BE2C (cell line): ENCODE measurements at regions not wholly inside any gene's neighbourhood (a gene's known extent, or its start where the extent isn't known, plus 50 kb on each side); places are given as distances from the start of the nearest gene placed in this dataset.

ENCODE experiments used
- DNase-seq: peaks from one replicate; pipeline ENCODE4 v3.0.0-alpha.2; 2020
- H3K27me3 ChIP-seq: fragments of 250-450 bp; sonication (Bioruptor Pico); 2 replicates; pipeline ENCODE4 v1.5.1; 2020; ENCODE audit warnings: mild to moderate bottlenecking
- H3K36me3 ChIP-seq: fragments of 250-450 bp; sonication (Bioruptor Pico); 2 replicates; pipeline ENCODE4 v1.5.1; 2020; ENCODE audit warnings: mild to moderate bottlenecking
- H3K4me1 ChIP-seq: fragments of 250-450 bp; sonication (Bioruptor Pico); 2 replicates; pipeline ENCODE4 v1.5.1; 2020
- H3K4me3 ChIP-seq: 2 replicates; pipeline ENCODE4 v1.5.1; 2011; ENCODE audit warnings: low read depth, low read length
- H3K9me3 ChIP-seq: fragments of 250-450 bp; sonication (Bioruptor Pico); 2 replicates; pipeline ENCODE4 v1.5.1; 2020
- TF ChIP-seq, protein P1 (sequence below): IDR thresholded peaks from 2 replicates; pipeline ENCODE4 v1.5.1; 2012; ENCODE audit warnings: mild to moderate bottlenecking, low read depth, low read length

DNA sequence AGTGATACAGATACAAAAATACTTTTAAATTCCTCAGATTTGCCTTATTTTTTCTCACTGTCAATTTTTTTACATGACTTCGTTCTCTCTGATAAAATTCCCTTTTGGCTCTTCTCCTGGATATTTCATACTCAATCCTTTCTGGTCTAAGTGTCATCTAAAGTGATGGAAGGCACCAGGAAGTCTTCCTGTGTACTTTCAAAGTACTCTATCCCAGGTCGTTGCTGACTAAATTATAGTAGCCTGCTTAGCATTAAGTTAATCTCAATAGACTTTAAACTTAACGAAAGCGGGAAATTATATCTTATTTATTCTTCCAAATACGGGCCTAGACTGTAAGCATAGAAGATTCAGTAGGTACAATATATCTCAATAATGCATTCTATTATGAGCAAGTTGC lies 67.8 kb downstream of the CASP12 start:
- H3K4me3 ChIP-seq = no peak overlapping the region
- no peaks in the 10 kb centered on the region for H3K9me3 ChIP-seq
- TF ChIP-seq, protein P1, sequence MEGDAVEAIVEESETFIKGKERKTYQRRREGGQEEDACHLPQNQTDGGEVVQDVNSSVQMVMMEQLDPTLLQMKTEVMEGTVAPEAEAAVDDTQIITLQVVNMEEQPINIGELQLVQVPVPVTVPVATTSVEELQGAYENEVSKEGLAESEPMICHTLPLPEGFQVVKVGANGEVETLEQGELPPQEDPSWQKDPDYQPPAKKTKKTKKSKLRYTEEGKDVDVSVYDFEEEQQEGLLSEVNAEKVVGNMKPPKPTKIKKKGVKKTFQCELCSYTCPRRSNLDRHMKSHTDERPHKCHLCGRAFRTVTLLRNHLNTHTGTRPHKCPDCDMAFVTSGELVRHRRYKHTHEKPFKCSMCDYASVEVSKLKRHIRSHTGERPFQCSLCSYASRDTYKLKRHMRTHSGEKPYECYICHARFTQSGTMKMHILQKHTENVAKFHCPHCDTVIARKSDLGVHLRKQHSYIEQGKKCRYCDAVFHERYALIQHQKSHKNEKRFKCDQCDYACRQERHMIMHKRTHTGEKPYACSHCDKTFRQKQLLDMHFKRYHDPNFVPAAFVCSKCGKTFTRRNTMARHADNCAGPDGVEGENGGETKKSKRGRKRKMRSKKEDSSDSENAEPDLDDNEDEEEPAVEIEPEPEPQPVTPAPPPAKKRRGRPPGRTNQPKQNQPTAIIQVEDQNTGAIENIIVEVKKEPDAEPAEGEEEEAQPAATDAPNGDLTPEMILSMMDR = no peak
- H3K27me3 ChIP-seq = no peaks in the 10 kb centered on the region
- DNase-seq = no peak
- H3K4me1 ChIP-seq = no peaks in the 10 kb centered on the region
- H3K36me3 ChIP-seq = no peaks in the 10 kb centered on the region

DNA sequence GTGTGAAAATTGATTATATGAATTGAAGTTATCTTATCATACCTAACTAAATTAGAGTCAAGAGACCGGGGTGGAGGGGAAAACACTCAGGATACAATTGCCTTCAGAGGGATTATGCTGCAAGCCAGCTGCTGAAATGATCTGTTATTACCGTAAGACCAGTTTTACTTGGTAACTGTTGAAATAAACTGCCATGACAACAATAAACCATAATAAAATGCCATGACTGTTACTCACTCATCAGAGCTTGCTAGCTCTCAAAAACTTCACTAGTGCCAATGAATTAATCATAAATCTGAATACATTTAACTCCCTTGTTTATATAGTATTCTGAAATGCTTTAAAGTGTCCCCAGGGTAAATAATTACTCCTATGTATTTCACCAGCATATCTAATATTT lies 68.2 kb downstream of the CASP12 start:
- no peaks in the 10 kb centered on the region for H3K4me1 ChIP-seq
- no peaks in the 10 kb centered on the region for H3K36me3 ChIP-seq
- TF ChIP-seq, protein P1 = no peak
- no peak for DNase-seq
- no peaks in the 10 kb centered on the region for H3K27me3 ChIP-seq
- H3K4me3 ChIP-seq = no peak overlapping the region
- H3K9me3 ChIP-seq = no peaks in the 10 kb centered on the region

DNA sequence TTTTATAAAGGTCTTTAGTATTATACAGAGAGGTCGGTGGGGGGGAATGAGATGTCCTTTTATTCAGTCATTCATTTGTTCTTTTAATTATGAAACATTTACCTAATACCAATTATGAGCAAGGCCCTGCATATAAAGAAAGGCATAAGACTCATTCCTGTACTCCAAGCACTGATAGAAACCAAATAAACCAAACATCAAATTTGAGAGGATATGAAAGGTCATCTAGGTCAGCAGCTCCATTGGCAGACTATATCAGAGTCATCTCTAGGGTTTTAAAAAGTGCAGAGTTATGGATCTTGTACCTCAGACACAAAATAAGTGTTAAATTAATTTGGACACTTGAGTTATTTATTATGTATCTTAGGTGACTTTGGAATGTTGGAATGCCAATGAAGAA lies 71.5 kb downstream of the CASP12 start:
- H3K4me3 ChIP-seq = no peak overlapping the region
- no peaks in the 10 kb centered on the region for H3K9me3 ChIP-seq
- no peaks in the 10 kb centered on the region for H3K36me3 ChIP-seq
- no peak for DNase-seq
- TF ChIP-seq, protein P1 = no peak
- no peaks in the 10 kb centered on the region for H3K27me3 ChIP-seq
- no peaks in the 10 kb centered on the region for H3K4me1 ChIP-seq

- no peak overlapping the region for H3K4me3 ChIP-seq
- H3K9me3 ChIP-seq = no peaks in the 10 kb centered on the region
- DNase-seq = no peak
- no peaks in the 10 kb centered on the region for H3K36me3 ChIP-seq
- no peaks in the 10 kb centered on the region for H3K27me3 ChIP-seq
- H3K4me1 ChIP-seq = no peaks in the 10 kb centered on the region
- TF ChIP-seq, protein P1 = 0 out of 2 replicates have a peak, but pooled peaks have one; percentile 9
Observed at GRCh38 chr11:104823657-104824056, 74.6 kb downstream of the CASP12 start.

GRCh38 chr11:104820431-104820830 lies 77.8 kb downstream of the CASP12 start:
- TF ChIP-seq, protein P1 = no peak
- peaks cover 3% of the 10 kb centered on the region; the same call in 1 of the 2 replicates for H3K4me1 ChIP-seq
- H3K9me3 ChIP-seq = no peaks in the 10 kb centered on the region
- no peak overlapping the region for H3K4me3 ChIP-seq
- no peaks in the 10 kb centered on the region for H3K36me3 ChIP-seq
- no peak for DNase-seq
- no peaks in the 10 kb centered on the region for H3K27me3 ChIP-seq

DNA sequence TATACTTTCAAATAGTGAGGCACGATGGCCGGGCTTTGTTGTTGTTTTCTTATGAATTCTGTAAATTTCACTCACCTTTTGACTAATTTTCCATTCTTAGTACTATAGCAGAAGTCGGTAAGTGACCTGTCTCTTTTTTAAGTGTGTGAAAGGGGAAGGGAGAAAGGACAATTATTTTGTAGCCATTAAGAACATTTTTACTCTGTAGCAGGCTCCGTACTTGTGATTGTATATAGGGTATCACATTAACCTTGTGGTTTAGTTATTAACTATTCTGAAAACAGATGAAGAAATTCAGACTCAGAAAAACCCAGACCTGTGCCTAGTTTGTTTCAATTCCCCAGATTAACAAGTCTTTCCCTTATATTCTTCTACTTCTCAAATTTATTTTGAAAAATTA lies 78.7 kb downstream of the CASP12 start:
- H3K27me3 ChIP-seq = no peaks in the 10 kb centered on the region
- no peaks in the 10 kb centered on the region for H3K36me3 ChIP-seq
- H3K9me3 ChIP-seq = no peaks in the 10 kb centered on the region
- TF ChIP-seq, protein P1 = no peak
- no peak overlapping the region for H3K4me3 ChIP-seq
- no peak for DNase-seq
- peaks cover 3% of the 10 kb centered on the region; the same call in 1 of the 2 replicates for H3K4me1 ChIP-seq
